Transverse colon (tissue), 4 donors: ENCODE measurements at regions not wholly inside any gene's neighbourhood (a gene's known extent, or its start where the extent isn't known, plus 50 kb on each side); places are given as distances from the start of the nearest gene placed in this dataset.

Experiments used
- EP300 ChIP-seq: sonication (generic); formaldehyde crosslinking; IDR thresholded peaks from one replicate; pipeline ENCODE4 v1.6.1; 2017; ENCODE audit warnings: antibody characterized with exemption, low read depth
- POLR2A ChIP-seq: fragments of 450-650 bp; IDR thresholded peaks from one replicate; pipeline ENCODE4 v1.6.1; 2016; ENCODE audit warnings: antibody characterized with exemption, mild to moderate bottlenecking, moderate library complexity
- POLR2AphosphoS5 ChIP-seq, 3 donors: sonication (generic); formaldehyde crosslinking; IDR thresholded peaks; one replicate each; pipeline ENCODE4 v1.6.1; 2016; ENCODE audit warnings: antibody characterized with exemption in 3 of 3
- TF ChIP-seq, protein P1 (sequence below), 5 experiments: fragments of 200-600 bp in 3 of 5; fragments of 450-650 bp in 2 of 5; sonication (generic) in 3 of 5; IDR thresholded peaks; 1 replicate in 2 of 5; 2 replicates in 3 of 5; pipeline ENCODE4 v1.5.1; 2016 to 2017; ENCODE audit warnings: antibody characterized with exemption in 5 of 5, inconsistent platforms in 3 of 5, mild to moderate bottlenecking in 2 of 5, moderate library complexity in 1 of 5

GRCh38 chr9:19989213-19989612 is 200.4 kb upstream of the SLC24A2 start:
- TF ChIP-seq, protein P1, sequence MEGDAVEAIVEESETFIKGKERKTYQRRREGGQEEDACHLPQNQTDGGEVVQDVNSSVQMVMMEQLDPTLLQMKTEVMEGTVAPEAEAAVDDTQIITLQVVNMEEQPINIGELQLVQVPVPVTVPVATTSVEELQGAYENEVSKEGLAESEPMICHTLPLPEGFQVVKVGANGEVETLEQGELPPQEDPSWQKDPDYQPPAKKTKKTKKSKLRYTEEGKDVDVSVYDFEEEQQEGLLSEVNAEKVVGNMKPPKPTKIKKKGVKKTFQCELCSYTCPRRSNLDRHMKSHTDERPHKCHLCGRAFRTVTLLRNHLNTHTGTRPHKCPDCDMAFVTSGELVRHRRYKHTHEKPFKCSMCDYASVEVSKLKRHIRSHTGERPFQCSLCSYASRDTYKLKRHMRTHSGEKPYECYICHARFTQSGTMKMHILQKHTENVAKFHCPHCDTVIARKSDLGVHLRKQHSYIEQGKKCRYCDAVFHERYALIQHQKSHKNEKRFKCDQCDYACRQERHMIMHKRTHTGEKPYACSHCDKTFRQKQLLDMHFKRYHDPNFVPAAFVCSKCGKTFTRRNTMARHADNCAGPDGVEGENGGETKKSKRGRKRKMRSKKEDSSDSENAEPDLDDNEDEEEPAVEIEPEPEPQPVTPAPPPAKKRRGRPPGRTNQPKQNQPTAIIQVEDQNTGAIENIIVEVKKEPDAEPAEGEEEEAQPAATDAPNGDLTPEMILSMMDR (IDR thresholded peaks at IDR 0.05): no peak
- TF ChIP-seq POLR2A (no peak), EP300 (no peak), POLR2AphosphoS5 (IDR thresholded peaks at IDR 0.05) (no peak)
